ENCODE measurements at regions not wholly inside any gene's neighbourhood (a gene's known extent, or its start where the extent isn't known, plus 50 kb on each side); places are given as distances from the start of the nearest gene placed in this dataset.

DNA sequence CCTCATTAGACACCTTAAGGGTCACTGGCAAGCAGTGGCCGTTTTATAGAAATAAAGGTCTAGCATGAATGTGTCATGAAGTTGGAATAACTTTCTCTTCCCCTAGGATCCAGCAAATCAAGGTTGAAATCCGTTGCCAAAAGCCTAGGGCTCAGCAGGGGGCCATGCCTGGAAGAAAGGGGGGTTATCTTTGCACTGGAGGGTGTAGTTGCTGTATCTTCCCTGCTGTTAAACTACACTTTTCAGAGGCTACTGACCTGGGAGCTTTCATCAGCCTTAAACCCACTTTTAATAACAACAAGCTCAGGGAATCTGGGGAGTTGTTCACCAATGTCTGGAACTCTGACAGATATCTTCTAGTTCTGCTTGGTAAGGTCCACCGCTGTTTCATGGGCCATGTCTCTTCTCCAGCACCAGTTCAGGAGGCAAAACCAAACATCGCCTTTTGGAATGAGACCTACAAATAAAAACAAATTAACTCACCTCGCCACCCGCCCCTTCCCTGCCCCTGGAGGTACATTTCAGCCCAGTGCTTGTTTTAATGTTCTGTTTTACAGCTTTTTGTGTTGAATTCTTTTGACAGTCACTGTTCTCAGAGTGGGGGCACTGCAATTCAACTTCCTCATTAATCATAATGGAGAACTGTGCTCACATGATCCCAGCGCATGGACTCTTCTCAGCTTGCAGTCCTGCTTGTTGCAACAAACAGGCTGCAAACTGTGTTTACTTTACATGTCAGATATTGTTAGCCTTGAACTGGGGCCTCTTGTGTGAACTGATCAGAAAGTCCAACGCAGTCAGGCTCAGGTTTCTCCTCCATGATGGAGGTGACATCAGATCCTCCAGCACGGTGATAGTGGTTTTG, 508.7 kb downstream of the KCNJ2 start:
- no peak for DNase-seq
- Histone ChIP-seq H3K9me3 (no peaks in the 10 kb centered on the region), H3K27ac (no peak overlapping the region), H3K4me3 (no peak overlapping the region), H3K36me3 (no peaks in the 10 kb centered on the region), H3K4me1 (ENCODE audit: insufficient read depth) (no peaks in the 10 kb centered on the region), H3K27me3 (no peaks in the 10 kb centered on the region)
- intact Hi-C loops (cut with DNase I): no loop called here
- TF ChIP-seq, protein P1, sequence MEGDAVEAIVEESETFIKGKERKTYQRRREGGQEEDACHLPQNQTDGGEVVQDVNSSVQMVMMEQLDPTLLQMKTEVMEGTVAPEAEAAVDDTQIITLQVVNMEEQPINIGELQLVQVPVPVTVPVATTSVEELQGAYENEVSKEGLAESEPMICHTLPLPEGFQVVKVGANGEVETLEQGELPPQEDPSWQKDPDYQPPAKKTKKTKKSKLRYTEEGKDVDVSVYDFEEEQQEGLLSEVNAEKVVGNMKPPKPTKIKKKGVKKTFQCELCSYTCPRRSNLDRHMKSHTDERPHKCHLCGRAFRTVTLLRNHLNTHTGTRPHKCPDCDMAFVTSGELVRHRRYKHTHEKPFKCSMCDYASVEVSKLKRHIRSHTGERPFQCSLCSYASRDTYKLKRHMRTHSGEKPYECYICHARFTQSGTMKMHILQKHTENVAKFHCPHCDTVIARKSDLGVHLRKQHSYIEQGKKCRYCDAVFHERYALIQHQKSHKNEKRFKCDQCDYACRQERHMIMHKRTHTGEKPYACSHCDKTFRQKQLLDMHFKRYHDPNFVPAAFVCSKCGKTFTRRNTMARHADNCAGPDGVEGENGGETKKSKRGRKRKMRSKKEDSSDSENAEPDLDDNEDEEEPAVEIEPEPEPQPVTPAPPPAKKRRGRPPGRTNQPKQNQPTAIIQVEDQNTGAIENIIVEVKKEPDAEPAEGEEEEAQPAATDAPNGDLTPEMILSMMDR (IDR thresholded peaks at IDR 0.05): no peak
- TF ChIP-seq POLR2A (IDR thresholded peaks at IDR 0.05) (no peak), EP300 (IDR thresholded peaks at IDR 0.05) (no peak)
- WGBS, 3 donors: 57 to 72% (median 58%) methylated on average over 9 of the region's 9 CpGs

- Histone ChIP-seq H3K4me1 (ENCODE audit: insufficient read depth) (no peaks in the 10 kb centered on the region), H3K36me3 (no peaks in the 10 kb centered on the region), H3K27ac (no peak overlapping the region), H3K27me3 (no peaks in the 10 kb centered on the region), H3K9me3 (no peaks in the 10 kb centered on the region), H3K4me3 (no peak overlapping the region)
- TF ChIP-seq, protein P1 (IDR thresholded peaks at IDR 0.05): no peak
- TF ChIP-seq POLR2A (IDR thresholded peaks at IDR 0.05) (no peak), EP300 (IDR thresholded peaks at IDR 0.05) (no peak)
- DNase-seq: no peak
- intact Hi-C loops (cut with DNase I): no loop called here
- 73 to 83% (median 79%) methylated on average over 3 of the region's 3 CpGs for WGBS, 3 donors
Observed at GRCh38 chr17:70678889-70679288, 509.6 kb downstream of the KCNJ2 start.

DNA sequence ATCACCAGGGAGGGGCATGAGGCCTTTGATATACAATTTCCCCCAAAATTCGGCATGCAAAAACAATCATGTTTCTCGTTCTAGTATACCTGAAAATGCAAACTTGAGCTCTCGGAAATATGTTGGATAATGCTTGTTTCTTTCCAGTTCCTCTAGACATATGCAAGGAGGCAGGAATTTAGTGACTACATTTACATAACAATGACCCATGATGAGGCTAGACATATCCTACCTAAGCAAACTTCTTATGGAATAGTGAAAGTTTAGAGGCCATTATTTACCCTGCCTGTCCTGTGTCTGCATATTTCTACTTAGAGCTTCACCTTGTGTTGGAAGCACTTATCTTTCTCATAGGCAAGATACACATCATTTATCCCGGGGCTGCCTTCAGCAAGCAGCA, 514.6 kb downstream of the KCNJ2 start:
- Histone ChIP-seq H3K4me1 (ENCODE audit: insufficient read depth) (no peaks in the 10 kb centered on the region), H3K27ac (no peak overlapping the region), H3K9me3 (no peaks in the 10 kb centered on the region), H3K4me3 (no peak overlapping the region), H3K36me3 (no peaks in the 10 kb centered on the region), H3K27me3 (no peaks in the 10 kb centered on the region)
- WGBS, 3 donors: 84 to 91% (median 87%) methylated on average over 4 of the region's 4 CpGs
- no peak for DNase-seq
- TF ChIP-seq POLR2A (IDR thresholded peaks at IDR 0.05) (no peak), EP300 (IDR thresholded peaks at IDR 0.05) (no peak)
- TF ChIP-seq, protein P1 (IDR thresholded peaks at IDR 0.05): no peak
- intact Hi-C loops (cut with DNase I): no loop called here

DNA sequence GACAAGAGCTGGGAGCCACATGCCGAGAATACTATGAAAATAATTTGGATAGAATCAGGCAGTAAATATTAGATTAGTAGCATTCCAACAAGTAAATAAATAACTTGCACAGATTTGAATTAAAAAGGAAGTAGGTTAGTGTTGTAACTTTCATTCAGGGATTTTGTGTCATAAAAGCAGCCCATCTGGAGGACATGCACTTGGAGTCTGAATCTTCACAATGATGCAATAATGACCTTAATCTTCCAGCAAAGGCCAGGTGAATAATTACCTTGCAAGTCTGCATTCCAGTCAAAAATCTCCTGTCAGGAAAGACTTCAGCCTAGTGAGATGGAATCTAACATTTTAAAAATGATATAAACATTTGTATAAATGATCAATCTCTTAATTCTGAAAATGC, 518.1 kb downstream of the KCNJ2 start:
- Histone ChIP-seq H3K36me3 (no peaks in the 10 kb centered on the region), H3K27ac (no peak overlapping the region), H3K9me3 (no peaks in the 10 kb centered on the region), H3K27me3 (no peaks in the 10 kb centered on the region), H3K4me3 (no peak overlapping the region), H3K4me1 (ENCODE audit: insufficient read depth) (no peaks in the 10 kb centered on the region)
- DNase-seq: no peak
- TF ChIP-seq, protein P1 (IDR thresholded peaks at IDR 0.05): no peak
- TF ChIP-seq POLR2A (IDR thresholded peaks at IDR 0.05) (no peak), EP300 (IDR thresholded peaks at IDR 0.05) (no peak)
- intact Hi-C loops (cut with DNase I): no loop called here
- WGBS, 3 donors: 18 to 38% (median 22%) methylated on average over 1 of the region's 1 CpG

All from ovary (tissue), 7 donors.